ENCODE measurements at regions not wholly inside any gene's neighbourhood (a gene's known extent, or its start where the extent isn't known, plus 50 kb on each side); places are given as distances from the start of the nearest gene placed in this dataset.

DNA sequence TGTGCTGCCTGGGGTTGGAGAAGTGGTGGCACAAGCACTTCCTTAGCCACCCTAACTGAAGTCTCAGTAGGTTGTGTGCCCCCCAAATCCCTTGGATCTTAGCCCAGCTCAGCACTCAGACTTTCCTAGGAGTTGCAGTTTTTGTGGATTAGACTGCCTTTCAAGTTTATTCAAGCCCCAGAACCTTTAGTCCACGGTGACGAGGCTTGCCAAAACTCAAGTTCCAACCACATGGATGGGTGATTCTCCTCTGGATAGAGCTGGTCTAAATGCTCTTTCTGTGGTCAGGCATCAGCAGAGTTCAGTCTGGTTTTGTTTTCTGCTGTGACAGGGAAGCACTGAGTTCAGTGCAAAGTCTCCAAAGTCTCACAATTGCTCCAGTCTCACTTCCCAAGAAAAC is 2858.7 kb downstream of the PCDH9 start:
- no peak overlapping the region for H3K4me3 ChIP-seq (ENCODE audit: low read depth, low read length)
- in situ Hi-C loops (cut with HindIII; ENCODE audit: low sequenced_read_pairs), result no loop called here
- no peak for DNase-seq (ENCODE audit: low read depth)
- TF ChIP-seq, protein P1, sequence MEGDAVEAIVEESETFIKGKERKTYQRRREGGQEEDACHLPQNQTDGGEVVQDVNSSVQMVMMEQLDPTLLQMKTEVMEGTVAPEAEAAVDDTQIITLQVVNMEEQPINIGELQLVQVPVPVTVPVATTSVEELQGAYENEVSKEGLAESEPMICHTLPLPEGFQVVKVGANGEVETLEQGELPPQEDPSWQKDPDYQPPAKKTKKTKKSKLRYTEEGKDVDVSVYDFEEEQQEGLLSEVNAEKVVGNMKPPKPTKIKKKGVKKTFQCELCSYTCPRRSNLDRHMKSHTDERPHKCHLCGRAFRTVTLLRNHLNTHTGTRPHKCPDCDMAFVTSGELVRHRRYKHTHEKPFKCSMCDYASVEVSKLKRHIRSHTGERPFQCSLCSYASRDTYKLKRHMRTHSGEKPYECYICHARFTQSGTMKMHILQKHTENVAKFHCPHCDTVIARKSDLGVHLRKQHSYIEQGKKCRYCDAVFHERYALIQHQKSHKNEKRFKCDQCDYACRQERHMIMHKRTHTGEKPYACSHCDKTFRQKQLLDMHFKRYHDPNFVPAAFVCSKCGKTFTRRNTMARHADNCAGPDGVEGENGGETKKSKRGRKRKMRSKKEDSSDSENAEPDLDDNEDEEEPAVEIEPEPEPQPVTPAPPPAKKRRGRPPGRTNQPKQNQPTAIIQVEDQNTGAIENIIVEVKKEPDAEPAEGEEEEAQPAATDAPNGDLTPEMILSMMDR (IDR thresholded peaks at IDR 0.05; ENCODE audit: low read depth, low read length, missing control alignments), result no peak

DNA sequence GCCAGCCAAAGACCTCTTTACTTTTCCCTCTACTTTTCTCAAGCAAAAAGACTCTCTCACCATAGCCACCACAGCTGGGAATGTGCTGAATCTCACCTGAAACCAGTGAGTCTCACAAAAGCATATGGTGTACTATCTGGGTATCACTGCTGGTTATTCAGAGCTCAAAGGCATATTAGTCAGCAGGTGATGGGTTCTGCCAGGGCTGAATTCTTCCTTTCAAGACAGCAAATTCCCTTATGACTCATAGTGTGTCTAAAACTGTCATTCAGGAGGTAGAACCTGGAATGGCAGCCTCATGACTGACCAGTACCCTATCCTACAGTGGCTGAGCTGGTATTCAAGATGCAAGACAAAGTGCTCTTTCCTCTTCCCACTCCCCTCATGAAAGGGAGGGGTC is 2859.1 kb downstream of the PCDH9 start:
- no peak for DNase-seq (ENCODE audit: low read depth)
- in situ Hi-C loops (cut with HindIII; ENCODE audit: low sequenced_read_pairs), result no loop called here
- TF ChIP-seq, protein P1 (IDR thresholded peaks at IDR 0.05; ENCODE audit: low read depth, low read length, missing control alignments), result no peak
- no peak overlapping the region for H3K4me3 ChIP-seq (ENCODE audit: low read depth, low read length)

DNA sequence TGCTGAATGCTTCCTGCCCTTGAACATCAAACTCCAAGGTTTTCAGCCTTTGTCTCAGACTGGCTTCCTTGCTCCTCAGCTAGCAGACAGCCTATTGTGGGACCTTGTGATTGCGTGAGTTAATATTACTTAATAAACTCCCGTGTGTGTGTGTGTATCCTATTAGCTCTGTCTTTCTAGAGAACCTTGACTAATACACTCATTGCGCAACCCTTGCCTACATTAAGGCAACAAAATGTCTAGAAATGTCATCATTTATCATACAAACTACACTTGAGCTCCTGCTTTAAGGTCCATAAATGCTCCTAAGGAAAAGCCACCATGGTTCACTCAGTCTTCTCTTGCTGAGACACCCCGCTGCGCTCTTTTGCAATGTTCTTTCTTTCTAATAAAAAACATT is 2861.0 kb downstream of the PCDH9 start:
- in situ Hi-C loops (cut with HindIII; ENCODE audit: low sequenced_read_pairs), result no loop called here
- no peak for DNase-seq (ENCODE audit: low read depth)
- TF ChIP-seq, protein P1 (IDR thresholded peaks at IDR 0.05; ENCODE audit: low read depth, low read length, missing control alignments), result no peak
- no peak overlapping the region for H3K4me3 ChIP-seq (ENCODE audit: low read depth, low read length)

DNA sequence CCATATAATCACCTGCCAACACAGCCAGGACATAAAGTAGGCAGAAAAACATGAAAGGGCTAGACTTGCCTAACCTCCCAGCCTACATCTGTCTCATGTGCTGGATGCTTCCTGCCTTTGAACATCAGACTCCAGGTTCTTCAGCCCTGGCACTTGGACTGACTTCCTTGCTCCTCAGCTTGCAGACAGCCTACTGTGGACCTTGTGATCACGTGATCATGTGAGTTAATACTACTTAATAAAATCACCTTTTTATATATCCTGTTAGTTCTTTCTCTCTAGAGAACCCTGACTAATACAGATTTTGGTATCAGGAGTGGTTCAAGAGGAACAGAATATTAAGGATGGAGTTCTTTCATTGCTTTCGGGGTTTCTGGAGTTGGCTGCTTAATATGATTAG is 2867.6 kb downstream of the PCDH9 start:
- H3K4me3 ChIP-seq (ENCODE audit: low read depth, low read length), result no peak overlapping the region
- DNase-seq (ENCODE audit: low read depth), result no peak
- in situ Hi-C loops (cut with HindIII; ENCODE audit: low sequenced_read_pairs), result no loop called here
- TF ChIP-seq, protein P1 (IDR thresholded peaks at IDR 0.05; ENCODE audit: low read depth, low read length, missing control alignments), result no peak

DNA sequence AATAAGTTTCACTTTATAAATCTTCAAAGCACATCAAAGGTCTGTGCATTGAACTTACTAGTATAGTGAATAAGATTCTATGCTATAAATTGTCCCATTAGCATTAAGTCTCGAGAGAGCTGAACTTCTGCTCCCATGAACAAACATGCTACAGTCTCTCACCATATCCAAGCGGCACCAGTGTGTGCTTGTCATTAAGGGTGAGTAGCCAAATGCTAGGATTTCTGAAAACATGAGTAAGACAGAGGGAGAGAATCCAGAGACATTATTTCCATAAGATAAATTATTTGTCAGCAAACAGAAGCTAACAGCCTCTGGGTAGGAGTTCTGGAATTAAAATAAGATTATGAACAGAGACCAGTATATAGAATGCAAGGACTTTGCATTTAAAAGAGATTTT is 2882.5 kb downstream of the PCDH9 start:
- no peak overlapping the region for H3K4me3 ChIP-seq (ENCODE audit: low read depth, low read length)
- in situ Hi-C loops (cut with HindIII; ENCODE audit: low sequenced_read_pairs), result no loop called here
- TF ChIP-seq, protein P1 (IDR thresholded peaks at IDR 0.05; ENCODE audit: low read depth, low read length, missing control alignments), result no peak
- DNase-seq (ENCODE audit: low read depth), result no peak

DNA sequence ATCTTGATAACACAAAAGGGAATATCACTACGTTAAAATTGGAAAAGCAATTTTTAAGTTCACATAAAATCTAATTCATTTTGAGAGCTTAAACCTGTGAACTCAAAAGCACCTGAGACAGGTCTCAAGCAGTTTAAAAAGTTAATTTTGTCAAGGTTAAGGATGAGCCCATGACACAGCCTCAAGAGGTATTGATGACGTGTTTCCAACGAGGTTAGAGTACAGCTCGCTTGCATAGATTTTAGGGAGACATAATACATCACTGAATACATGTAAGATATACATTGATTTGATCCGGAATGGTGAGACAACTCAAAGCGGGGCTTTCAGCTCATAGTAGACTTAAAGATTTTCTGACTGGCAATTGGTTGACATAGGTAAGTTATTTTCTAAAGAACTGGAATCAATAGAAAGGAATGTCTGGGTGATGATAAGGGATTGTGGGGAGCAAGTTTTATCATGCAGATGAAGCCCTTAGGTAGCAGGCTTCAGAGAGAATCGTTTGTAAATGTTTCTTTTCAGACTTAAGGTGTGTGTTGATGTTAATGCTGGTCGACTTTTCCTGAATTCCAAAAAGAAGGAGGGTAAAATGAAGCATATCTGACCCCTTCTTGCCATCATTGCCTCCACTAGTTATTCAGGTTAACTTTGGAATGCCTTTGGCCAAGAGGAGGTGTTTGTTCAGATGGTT is 2890.6 kb downstream of the PCDH9 start:
- H3K4me3 ChIP-seq (ENCODE audit: low read depth, low read length), result no peak overlapping the region
- TF ChIP-seq, protein P1 (IDR thresholded peaks at IDR 0.05; ENCODE audit: low read depth, low read length, missing control alignments), result no peak
- no peak for DNase-seq (ENCODE audit: low read depth)
- in situ Hi-C loops (cut with HindIII; ENCODE audit: low sequenced_read_pairs), result no loop called here
